Retina (tissue), 1 donor: ENCODE measurements at regions not wholly inside any gene's neighbourhood (a gene's known extent, or its start where the extent isn't known, plus 50 kb on each side); places are given as distances from the start of the nearest gene placed in this dataset.
A peak's percentile ranks its signal among the peaks of the same experiment; 100 is the strongest.
"Not testable (repeated sequence)": the region's sequence is repeated elsewhere in the genome, so short reads cannot be mapped to it uniquely, and the experiment has no call there.

Source experiments
- DNase-seq: peaks from one replicate; pipeline ENCODE4 v3.0.0-alpha.2; 2016

DNA sequence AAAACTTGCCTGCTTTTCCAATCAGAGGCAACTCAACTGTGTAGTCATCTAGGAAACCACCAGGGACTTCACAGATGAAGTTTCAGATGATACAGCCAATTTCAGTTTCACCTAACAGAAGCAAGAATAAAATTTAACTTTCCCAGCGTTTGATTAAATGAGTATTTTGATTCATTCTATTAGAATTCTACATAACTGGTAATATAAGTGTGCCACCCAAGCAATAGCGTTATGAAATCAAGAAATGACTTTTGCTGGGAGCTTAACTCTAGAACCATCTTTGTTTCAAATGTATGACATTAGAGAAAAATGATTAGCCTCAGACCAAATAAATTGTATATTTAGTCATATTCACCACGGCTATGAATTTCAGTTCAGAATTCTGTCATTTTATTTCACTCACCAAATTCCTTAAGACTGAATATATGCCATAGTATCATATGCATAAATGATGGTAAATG, 239.3 kb downstream of the NRIP1 start:
- no peak for DNase-seq

GRCh38 chr21:14824126-14824525, 240.7 kb downstream of the NRIP1 start:
- no peak for DNase-seq

- no peak for DNase-seq
Observed at GRCh38 chr21:14817311-14817710, 247.5 kb downstream of the NRIP1 start.

- DNase-seq, result no peak
Observed at GRCh38 chr21:14814991-14815390, 249.8 kb downstream of the NRIP1 start.

GRCh38 chr21:14814282-14814681, 250.5 kb downstream of the NRIP1 start:
- no peak for DNase-seq

GRCh38 chr21:14804170-14804569, 258.1 kb upstream of the SAMSN1 start:
- not testable (repeated sequence) for DNase-seq

- DNase-seq, result no peak
Observed at GRCh38 chr21:14797543-14797942, 251.4 kb upstream of the SAMSN1 start.

DNA sequence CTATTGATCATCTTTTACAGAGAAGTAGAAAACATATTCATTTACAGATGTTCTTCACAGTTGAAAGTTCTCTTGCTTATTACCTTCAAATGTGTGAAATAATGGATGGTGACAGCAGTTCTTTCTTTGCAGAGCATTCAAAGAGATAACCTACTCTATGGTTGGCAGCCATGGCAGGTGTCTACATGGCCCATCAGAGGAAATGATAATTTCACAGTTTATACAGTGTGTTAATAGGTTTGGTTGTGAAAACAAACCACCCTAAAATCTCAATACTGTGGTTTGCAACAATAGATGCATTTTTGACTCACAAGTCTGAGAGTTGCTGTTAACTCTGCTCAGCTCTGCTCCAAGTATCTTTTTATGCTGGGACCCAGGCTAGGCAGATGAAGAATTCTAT, 241.2 kb upstream of the SAMSN1 start:
- no peak for DNase-seq

DNA sequence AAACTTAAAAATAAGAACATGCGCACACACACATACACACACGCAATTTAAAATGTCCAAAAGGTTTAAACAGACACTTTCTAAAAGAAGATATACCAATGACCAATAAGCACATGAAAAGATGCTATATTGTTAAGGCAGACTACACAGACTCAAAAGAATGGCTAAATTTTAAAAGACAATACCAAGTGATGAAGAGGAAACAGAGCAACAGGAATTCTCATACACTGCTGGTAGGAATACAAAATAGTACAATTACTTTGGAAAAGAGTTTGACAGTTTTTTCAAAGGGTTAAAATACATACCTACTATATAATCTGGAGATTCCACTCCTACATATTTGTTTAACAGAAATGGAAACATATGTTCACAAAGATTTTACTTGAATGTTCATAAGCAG, 239.6 kb upstream of the SAMSN1 start:
- no peak for DNase-seq

DNA sequence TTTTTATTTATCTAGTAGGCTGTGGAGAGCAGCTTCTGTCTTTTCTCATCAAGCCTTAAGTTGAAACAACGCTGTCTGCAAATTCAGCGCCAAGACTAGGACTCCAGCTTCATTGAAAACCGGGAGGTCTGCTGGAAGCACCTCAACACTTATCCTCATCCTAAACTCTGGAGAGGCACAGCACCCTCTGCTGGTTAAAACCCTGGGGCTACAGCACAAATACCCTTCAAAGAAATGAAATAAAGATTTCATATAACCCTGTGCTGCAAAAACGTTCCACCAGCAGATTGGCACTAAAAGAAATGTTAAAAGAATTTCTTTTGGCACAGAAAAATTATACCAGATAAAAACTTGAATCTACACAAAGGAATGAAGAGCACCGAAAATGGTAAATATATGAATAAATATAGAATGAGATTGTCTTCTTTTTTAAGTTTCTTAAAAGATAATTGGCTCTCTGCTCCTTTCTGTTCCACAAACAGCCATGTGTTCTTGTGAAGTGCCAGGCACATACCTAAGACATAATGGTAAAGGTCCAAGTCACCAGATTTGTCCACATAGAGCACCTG, 227.7 kb upstream of the SAMSN1 start:
- DNase-seq, result no peak

DNA sequence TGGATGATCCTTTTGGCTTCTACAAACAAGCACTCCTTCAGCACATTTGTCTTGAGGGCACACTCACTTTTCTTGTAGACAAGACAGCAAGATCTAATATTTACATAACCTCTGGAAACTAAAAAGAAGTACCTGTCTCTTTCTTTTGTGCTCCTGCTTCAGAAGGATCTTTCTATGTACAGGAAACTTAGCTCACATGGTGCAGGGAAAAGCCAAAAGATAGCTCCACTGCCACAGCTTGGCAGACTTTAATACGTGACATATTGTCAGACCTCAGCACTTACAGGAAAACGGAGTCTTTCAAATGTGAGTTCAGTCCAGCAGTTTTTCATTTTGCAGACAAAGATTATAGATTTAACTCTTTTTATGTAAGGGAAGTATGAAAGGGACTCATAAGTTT, 225.5 kb upstream of the SAMSN1 start:
- no peak for DNase-seq

GRCh38 chr21:14768042-14768441, 221.9 kb upstream of the SAMSN1 start:
- no peak for DNase-seq

DNA sequence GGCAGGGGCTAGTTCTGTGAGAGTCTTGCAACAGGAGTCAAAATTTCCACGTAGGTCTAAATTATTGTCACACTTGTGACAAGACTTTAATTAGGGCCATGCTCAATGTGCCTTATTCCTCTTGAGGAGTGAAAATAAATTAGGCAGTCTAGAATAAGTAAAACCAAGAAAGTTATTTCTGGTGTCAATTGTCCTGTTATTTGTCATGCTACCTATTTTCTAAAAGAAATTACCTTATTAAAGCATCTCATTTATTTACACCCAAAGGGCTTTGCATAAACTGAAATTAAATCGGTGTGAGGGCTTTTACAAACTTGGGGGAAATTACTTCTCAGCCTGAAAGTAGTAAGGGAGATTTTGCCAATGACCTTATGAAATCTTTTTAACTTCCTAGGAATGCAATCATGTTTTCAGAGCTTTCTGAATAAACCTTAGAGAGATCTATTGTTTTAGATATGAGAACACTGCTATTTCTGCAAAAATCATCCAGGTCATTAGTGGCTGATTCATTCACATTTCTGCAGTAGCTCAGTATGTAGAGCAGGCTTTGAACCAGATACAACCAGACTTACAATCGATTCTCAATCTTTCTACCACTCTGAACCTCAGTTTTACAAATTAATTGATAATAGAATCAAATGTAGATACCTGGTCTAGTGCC, 221.2 kb upstream of the SAMSN1 start:
- DNase-seq, result no peak

DNA sequence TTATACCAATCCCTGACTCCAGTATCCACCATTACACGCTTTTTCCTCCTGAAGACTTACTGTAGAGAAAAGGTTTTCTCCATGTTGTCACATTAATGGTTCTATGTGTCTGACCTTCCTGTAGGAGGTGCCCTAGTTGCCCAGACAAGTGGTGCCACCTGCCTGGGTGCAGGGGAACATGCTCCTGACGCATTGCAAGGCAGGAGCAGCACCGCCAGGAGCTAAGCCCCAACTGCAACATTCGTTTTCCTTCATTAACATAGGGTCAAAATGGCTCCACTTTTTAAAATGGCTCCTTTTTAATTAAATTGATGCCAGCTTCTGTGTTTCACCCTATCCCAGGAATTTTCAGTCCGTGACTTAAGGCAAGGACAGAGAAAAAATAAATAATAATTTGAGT, 220.1 kb upstream of the SAMSN1 start:
- no peak for DNase-seq

DNA sequence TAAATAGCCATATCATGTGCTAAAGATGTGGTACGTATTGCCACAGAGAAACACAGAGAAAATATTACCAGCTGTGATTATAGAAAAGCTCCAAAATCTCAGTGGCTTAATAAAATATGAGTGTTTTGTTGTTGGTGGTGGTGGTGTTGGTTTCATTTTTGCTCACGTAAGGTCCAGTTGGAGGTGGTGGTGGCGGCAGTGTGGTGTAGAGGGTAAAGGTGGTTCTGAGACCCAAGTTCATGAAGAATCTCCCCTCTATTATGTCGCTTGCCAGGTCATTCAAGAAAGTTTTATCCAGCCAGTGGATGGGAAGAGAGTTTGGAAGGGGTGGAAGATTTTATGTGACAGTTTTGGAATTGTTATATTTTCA, 217.6 kb upstream of the SAMSN1 start:
- no peak for DNase-seq

DNA sequence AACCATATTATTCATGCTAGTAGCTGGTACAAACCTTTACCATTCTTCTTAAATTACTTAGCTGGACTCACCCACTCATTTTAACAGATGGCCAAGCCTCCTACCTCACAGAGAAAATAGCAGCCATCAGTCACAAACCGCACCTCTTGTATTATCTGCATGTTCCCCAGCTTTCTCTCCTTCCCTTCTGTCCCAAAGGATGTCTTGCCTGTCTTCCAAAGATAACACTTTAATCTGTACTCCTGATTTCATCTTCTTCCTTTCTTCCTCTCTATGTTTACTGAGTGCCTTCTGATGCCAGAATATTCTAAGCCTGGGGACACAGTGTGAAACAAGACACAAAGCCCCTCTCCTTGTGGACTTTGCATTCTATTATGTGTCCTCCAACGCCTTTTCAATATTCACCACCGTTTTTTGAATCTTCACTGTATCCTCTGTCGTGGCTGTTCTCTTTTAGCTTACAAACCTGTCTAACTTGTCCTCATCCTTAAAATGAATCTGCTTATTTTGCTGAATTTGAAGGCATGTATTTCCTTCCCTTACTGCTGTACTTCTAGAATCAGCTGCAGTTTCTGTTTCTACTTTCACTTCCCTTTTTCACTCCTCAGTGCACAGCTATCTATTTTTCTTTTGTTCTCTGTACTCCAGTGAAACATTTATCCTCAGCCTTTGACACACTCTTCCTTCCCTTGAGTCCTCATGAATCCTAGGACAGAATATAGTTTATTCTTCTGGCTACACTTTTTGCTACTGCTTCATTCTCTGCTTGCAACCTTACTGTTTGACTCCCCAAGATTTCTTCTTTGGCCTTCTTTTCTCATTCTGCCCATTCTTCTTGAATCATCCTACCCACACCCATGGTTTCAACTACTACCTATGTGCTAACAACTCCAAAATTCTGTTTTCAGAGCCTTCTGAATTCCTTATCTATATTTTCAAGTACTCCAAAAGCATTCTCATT, 216.9 kb upstream of the SAMSN1 start:
- peak; percentile 4 for DNase-seq

- DNase-seq, result no peak
Observed at GRCh38 chr21:14762327-14762726, 216.2 kb upstream of the SAMSN1 start.

GRCh38 chr21:14759285-14759684, 213.2 kb upstream of the SAMSN1 start:
- no peak for DNase-seq

- DNase-seq, result no peak
Observed at GRCh38 chr21:14758849-14759248, 212.7 kb upstream of the SAMSN1 start.

DNA sequence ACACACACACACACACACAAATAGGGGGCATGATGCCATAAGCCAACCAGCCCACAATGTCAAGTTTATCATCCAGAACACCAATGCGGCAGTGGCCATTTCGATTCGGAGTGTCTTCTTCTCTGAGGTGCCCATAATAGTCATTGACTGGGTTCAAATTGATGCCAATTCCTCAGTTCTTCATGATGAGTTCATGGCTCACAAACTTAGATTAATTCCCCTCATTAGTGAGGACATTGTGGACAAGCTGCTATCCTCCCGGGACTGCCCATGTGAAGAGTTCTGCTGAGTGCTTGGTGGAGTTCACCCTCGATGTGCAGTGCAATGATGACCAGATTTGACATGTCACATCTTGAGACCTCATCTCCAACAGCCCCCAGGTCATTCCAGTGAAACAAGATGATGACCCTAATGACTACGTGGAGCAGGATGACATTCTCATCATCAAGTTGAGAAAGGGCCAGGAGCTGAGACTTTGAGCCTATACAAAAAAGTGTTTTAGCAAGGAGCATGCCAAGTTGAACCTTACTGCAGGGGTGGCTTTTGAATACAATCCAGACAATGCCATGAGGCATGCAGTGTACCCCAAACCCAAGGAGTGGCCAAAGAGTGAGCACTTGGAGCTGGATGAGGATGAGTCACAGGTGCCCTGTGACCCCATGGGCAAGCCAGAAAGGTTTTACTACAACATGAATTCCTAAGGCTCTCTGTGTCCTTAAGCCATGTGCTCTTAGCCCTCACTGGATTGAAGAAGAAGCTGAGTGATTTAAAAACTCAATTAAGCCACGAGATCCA, 211.6 kb upstream of the SAMSN1 start:
- DNase-seq, result no peak

- no peak for DNase-seq
Observed at GRCh38 chr21:14755086-14755485, 209.0 kb upstream of the SAMSN1 start.

DNA sequence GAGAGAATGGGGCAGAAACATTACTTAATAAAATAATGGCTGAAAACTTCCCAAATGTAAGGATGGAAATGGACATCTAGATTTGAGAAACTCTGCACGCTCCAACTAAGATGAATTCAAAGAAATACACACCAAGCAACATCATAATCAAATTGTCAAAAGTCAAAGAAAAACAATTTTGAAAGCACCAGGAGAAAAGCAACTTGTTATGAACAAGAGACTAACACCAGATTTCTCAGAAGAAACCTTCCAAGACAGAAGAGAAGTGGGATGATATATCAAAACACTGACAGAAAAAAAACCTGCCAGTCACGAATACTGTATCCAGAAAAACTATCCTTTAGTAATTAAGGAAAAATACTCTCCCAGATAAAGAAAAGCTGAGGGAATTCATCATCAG, 208.6 kb upstream of the SAMSN1 start:
- DNase-seq, result no peak

- DNase-seq, result no peak
Observed at GRCh38 chr21:14754259-14754604, 208.1 kb upstream of the SAMSN1 start.
